ENCODE measurements at regions not wholly inside any gene's neighbourhood (a gene's known extent, or its start where the extent isn't known, plus 50 kb on each side); places are given as distances from the start of the nearest gene placed in this dataset.

GRCh38 chr20:24332956-24333355, 136.5 kb upstream of the SYNDIG1 start:
- FAIRE-seq = no peak

- no peak for FAIRE-seq
These were observed 137.5 kb upstream of the SYNDIG1 start for GRCh38 chr20:24331939-24332338.

GRCh38 chr20:24328901-24329300, 140.5 kb upstream of the SYNDIG1 start:
- no peak for FAIRE-seq

- no peak for FAIRE-seq
These were observed 147.5 kb upstream of the SYNDIG1 start for GRCh38 chr20:24321973-24322372.

GRCh38 chr20:24318569-24319352, 150.7 kb upstream of the SYNDIG1 start:
- no peak for FAIRE-seq

- FAIRE-seq = no peak
These were observed 152.2 kb upstream of the SYNDIG1 start for GRCh38 chr20:24317224-24317623.

GRCh38 chr20:24316731-24317130, 152.7 kb upstream of the SYNDIG1 start:
- no peak for FAIRE-seq

GRCh38 chr20:24314053-24314452, 155.4 kb upstream of the SYNDIG1 start:
- FAIRE-seq = no peak

GRCh38 chr20:24309596-24309995, 159.8 kb upstream of the SYNDIG1 start:
- FAIRE-seq = no peak

GRCh38 chr20:24305371-24305770, 164.1 kb upstream of the SYNDIG1 start:
- FAIRE-seq = no peak

- FAIRE-seq = no peak
These were observed 165.1 kb upstream of the SYNDIG1 start for GRCh38 chr20:24304291-24304690.

GRCh38 chr20:24303393-24304170, 165.8 kb upstream of the SYNDIG1 start:
- no peak for FAIRE-seq

GRCh38 chr20:24297993-24298392, 171.4 kb upstream of the SYNDIG1 start:
- no peak for FAIRE-seq

GRCh38 chr20:24296477-24297261, 172.8 kb upstream of the SYNDIG1 start:
- FAIRE-seq = no peak

- no peak for FAIRE-seq
These were observed 178.4 kb upstream of the SYNDIG1 start for GRCh38 chr20:24291014-24291413.

- FAIRE-seq = no peak
These were observed 179.5 kb upstream of the SYNDIG1 start for GRCh38 chr20:24289737-24290481.

GRCh38 chr20:24283186-24283585, 186.2 kb upstream of the SYNDIG1 start:
- FAIRE-seq = no peak

- FAIRE-seq = no peak
These were observed 192.2 kb upstream of the SYNDIG1 start for GRCh38 chr20:24277196-24277595.

GRCh38 chr20:24275946-24276705, 193.3 kb upstream of the SYNDIG1 start:
- FAIRE-seq = no peak

- no peak for FAIRE-seq
These were observed 196.2 kb upstream of the SYNDIG1 start for GRCh38 chr20:24273251-24273650.

- no peak for FAIRE-seq
These were observed 208.1 kb upstream of the SYNDIG1 start for GRCh38 chr20:24261351-24261750.

GRCh38 chr20:24257171-24257570, 212.3 kb upstream of the SYNDIG1 start:
- FAIRE-seq = no peak

Measured in endometrium (tissue), 2 donors.